NT2/D1 (cell line): ENCODE measurements at regions not wholly inside any gene's neighbourhood (a gene's known extent, or its start where the extent isn't known, plus 50 kb on each side); places are given as distances from the start of the nearest gene placed in this dataset.

Experiments
- YY1 ChIP-seq: IDR thresholded peaks from 2 replicates; pipeline ENCODE4 v1.6.1; 2011; ENCODE audit not compliant: insufficient read length, insufficient read depth
- ZNF274 ChIP-seq: IDR thresholded peaks from 2 replicates; pipeline ENCODE4 v1.6.1; 2011; ENCODE audit warnings: mild to moderate bottlenecking, low read depth, low read length

DNA sequence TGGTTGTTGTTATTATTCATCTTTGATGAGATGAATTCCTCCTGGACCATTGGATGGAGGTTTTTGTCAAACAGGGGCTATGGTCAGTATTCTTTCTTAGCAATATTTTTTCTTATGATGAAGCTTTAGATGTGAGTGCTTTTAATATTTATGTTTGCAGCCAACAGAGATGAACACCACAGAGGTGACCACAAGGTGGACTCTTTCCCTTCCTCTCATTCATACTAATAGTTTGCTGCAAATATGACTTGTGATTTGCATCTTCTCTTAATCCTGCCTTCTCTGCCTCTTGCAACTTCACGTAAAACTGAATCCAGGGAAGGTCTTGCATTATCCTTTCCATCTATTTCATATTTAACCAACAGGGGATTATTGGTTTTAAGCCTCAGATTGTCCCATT is 473.1 kb upstream of the UBE2E2 start:
- no peak for TF ChIP-seq YY1
- TF ChIP-seq ZNF274, result no peak
